PFSK-1 (cell line): ENCODE measurements at regions not wholly inside any gene's neighbourhood (a gene's known extent, or its start where the extent isn't known, plus 50 kb on each side); places are given as distances from the start of the nearest gene placed in this dataset.

Source experiments
- FOXP2 ChIP-seq: optimal IDR thresholded peaks from 2 replicates; pipeline ENCODE3; 2011; ENCODE audit warnings: borderline replicate concordance, control low read depth, inconsistent platforms; ENCODE audit not compliant: insufficient read depth; ENCODE audit errors: extremely low read length, extremely low read depth
- SIN3A ChIP-seq: IDR thresholded peaks from 2 replicates; pipeline ENCODE4 v1.6.1; 2012; ENCODE audit warnings: mild to moderate bottlenecking, low read length, moderate library complexity, borderline replicate concordance; ENCODE audit not compliant: insufficient read depth
- TAF1 ChIP-seq: IDR thresholded peaks from 2 replicates; pipeline ENCODE4 v1.6.1; 2012; ENCODE audit warnings: low read length, control low read depth, borderline replicate concordance; ENCODE audit not compliant: insufficient read depth

DNA sequence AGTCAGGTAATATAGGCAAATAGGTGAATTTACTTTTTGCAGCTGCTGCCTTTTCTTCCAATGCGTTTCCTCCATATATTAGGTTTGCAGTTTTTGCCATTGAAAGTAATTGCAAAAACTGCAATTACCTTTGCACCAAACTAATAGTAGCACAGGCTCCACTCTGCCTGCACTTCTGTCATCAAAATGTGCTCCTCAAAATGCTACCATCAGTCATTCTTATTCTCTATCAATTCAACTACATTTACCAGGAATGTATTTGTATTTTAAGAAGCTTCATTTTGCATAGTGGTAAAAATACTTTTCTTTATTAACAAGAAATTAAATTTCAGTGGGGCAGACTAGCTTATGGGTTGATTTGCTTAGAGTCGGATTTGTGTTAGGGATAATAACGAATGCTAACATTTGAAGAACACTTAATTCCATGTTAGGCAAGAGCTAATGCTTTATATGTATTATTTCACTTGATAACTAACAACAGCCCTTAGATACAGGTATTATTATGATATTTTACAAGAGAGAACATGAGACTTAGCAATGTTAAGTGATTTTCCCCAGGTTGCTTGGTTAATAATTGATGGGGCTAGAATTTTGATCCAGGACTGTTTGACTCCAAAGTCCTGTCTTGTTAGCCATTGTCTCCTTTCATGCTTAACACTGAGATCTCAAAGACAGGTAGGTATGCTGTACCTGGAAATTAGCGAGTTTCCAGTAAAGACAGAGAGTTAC, 300.4 kb downstream of the MAN2A1 start:
- TF ChIP-seq TAF1 (no peak), SIN3A (no peak), FOXP2 (no peak)
